ENCODE measurements at regions not wholly inside any gene's neighbourhood (a gene's known extent, or its start where the extent isn't known, plus 50 kb on each side); places are given as distances from the start of the nearest gene placed in this dataset.
"Not testable (repeated sequence)": the region's sequence is repeated elsewhere in the genome, so short reads cannot be mapped to it uniquely, and the experiment has no call there.

- TF ChIP-seq, protein P1, sequence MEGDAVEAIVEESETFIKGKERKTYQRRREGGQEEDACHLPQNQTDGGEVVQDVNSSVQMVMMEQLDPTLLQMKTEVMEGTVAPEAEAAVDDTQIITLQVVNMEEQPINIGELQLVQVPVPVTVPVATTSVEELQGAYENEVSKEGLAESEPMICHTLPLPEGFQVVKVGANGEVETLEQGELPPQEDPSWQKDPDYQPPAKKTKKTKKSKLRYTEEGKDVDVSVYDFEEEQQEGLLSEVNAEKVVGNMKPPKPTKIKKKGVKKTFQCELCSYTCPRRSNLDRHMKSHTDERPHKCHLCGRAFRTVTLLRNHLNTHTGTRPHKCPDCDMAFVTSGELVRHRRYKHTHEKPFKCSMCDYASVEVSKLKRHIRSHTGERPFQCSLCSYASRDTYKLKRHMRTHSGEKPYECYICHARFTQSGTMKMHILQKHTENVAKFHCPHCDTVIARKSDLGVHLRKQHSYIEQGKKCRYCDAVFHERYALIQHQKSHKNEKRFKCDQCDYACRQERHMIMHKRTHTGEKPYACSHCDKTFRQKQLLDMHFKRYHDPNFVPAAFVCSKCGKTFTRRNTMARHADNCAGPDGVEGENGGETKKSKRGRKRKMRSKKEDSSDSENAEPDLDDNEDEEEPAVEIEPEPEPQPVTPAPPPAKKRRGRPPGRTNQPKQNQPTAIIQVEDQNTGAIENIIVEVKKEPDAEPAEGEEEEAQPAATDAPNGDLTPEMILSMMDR (conservative IDR thresholded peaks at IDR 0.05; ENCODE audit: low read depth, low read length) = no peak
- no peak for TF ChIP-seq EZH2 (IDR thresholded peaks at IDR 0.05; ENCODE audit: borderline replicate concordance, low read depth, low read length, poor library complexity, severe bottlenecking)
- Histone ChIP-seq H3K36me3 (ENCODE audit: insufficient read depth, low read length, poor library complexity, severe bottlenecking) (no peaks in the 10 kb centered on the region), H3K9me3 (ENCODE audit: low read depth, low read length, poor library complexity, severe bottlenecking) (no peaks in the 10 kb centered on the region), H3K27me3 (replicated peaks; ENCODE audit: insufficient read depth, low read depth, low read length, poor library complexity) (no peaks in the 10 kb centered on the region), H3K4me3 (ENCODE audit: low read depth, low read length, poor library complexity, severe bottlenecking) (no peak overlapping the region), H3K4me1 (ENCODE audit: insufficient read depth, low read length, poor library complexity, severe bottlenecking) (no peaks in the 10 kb centered on the region), H3K27ac (ENCODE audit: low read depth, low read length, poor library complexity, severe bottlenecking) (no peak overlapping the region)
- intact Hi-C loops (cut with micrococcal nuclease; ENCODE audit: unreplicated experiment) = no loop called here
- POLR2A ChIA-PET (ENCODE audit: low non-redundant PET) = no interaction called here
- CTCF ChIA-PET = no interaction called here
- DNase-seq (ENCODE audit: low spot score) = no peak
- no TSS peak for BruUV-seq (replicated peaks)
Measured at GRCh38 chr4:151489462-151490203, 80.7 kb downstream of the FHIP1A start.

DNA sequence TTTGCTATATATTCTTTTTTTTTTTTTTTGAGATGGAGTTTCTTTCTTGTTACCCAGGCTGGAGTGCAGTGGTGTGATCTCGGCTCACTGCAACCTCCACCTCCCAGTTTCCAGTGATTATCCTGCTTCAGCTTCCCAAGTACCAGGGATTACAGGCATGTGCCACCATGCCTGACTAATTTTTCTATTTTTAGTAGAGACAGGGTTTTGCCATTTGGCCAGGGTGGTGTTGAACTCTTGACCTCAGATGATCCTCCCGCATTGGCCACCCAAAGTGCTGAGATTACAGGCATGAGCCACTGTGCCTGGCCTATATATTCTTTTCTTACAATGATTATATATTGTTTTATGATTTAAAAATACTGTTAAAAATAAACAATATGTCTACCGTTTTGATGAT lies 86.6 kb downstream of the FHIP1A start:
- DNase-seq (ENCODE audit: low spot score); H3K27me3 ChIP-seq (replicated peaks; ENCODE audit: insufficient read depth, low read depth, low read length, poor library complexity); CTCF ChIA-PET; H3K4me3 ChIP-seq (ENCODE audit: low read depth, low read length, poor library complexity, severe bottlenecking); H3K4me1 ChIP-seq (ENCODE audit: insufficient read depth, low read length, poor library complexity, severe bottlenecking); H3K27ac ChIP-seq (ENCODE audit: low read depth, low read length, poor library complexity, severe bottlenecking); intact Hi-C loops (cut with micrococcal nuclease; ENCODE audit: unreplicated experiment); H3K36me3 ChIP-seq (ENCODE audit: insufficient read depth, low read length, poor library complexity, severe bottlenecking); H3K9me3 ChIP-seq (ENCODE audit: low read depth, low read length, poor library complexity, severe bottlenecking); BruUV-seq (replicated peaks): not testable (repeated sequence)
- POLR2A ChIA-PET (ENCODE audit: low non-redundant PET) = interaction anchor here (0.6 kb wide), 1 partner anchor 44 kb away, joined by 23 read pairs; no protein-coding TSS in a partner anchor

DNA sequence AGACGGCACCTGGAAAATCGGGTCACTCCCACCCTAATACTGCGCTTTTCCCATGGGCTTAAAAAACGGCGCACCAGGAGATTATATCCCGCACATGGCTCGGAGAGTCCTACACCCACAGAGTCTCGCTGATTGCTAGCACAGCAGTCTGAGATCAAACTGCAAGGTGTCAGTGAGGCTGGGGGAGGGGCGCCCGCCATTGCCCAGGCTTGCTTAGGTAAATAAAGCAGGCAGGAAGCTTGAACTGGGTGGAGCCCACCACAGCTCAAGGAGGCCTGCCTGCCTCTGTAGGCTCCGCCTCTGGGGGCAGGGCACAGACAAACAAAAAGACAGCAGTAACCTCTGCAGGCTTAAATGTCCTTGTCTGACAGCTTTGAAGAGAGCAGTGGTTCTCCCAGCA lies 102.6 kb downstream of the FHIP1A start:
- H3K4me1 ChIP-seq (ENCODE audit: insufficient read depth, low read length, poor library complexity, severe bottlenecking); BruUV-seq (replicated peaks); H3K4me3 ChIP-seq (ENCODE audit: low read depth, low read length, poor library complexity, severe bottlenecking); POLR2A ChIA-PET (ENCODE audit: low non-redundant PET); DNase-seq (ENCODE audit: low spot score); H3K27me3 ChIP-seq (replicated peaks; ENCODE audit: insufficient read depth, low read depth, low read length, poor library complexity); H3K27ac ChIP-seq (ENCODE audit: low read depth, low read length, poor library complexity, severe bottlenecking); H3K9me3 ChIP-seq (ENCODE audit: low read depth, low read length, poor library complexity, severe bottlenecking); CTCF ChIA-PET; H3K36me3 ChIP-seq (ENCODE audit: insufficient read depth, low read length, poor library complexity, severe bottlenecking); intact Hi-C loops (cut with micrococcal nuclease; ENCODE audit: unreplicated experiment): not testable (repeated sequence)

DNA sequence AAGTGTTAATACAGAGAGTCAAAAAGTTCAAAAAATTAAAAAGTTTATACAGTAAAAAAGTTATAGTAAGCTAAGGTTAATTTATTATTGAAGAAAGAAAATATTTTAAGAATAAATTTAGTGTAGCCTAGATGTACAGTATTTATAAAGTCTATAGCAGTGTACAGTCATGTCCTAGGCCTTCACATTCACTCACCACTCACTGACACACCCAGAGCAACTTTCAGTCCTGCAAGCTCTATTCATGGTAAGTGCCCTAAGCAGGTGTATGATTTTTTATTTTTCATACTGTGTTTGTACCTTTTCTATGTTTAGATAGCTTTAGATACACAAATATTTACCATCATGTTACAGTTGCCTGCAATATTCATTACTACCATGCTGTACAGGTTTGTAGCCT lies 108.9 kb downstream of the FHIP1A start:
- BruUV-seq (replicated peaks) = no TSS peak
- no peaks in the 10 kb centered on the region for H3K4me1 ChIP-seq (ENCODE audit: insufficient read depth, low read length, poor library complexity, severe bottlenecking)
- no peaks in the 10 kb centered on the region for H3K27me3 ChIP-seq (replicated peaks; ENCODE audit: insufficient read depth, low read depth, low read length, poor library complexity)
- no peaks in the 10 kb centered on the region for H3K9me3 ChIP-seq (ENCODE audit: low read depth, low read length, poor library complexity, severe bottlenecking)
- intact Hi-C loops (cut with micrococcal nuclease; ENCODE audit: unreplicated experiment) = no loop called here
- no peaks in the 10 kb centered on the region for H3K36me3 ChIP-seq (ENCODE audit: insufficient read depth, low read length, poor library complexity, severe bottlenecking)
- DNase-seq (ENCODE audit: low spot score) = no peak
- TF ChIP-seq, protein P1 (conservative IDR thresholded peaks at IDR 0.05; ENCODE audit: low read depth, low read length) = no peak
- no peak for TF ChIP-seq EZH2 (IDR thresholded peaks at IDR 0.05; ENCODE audit: borderline replicate concordance, low read depth, low read length, poor library complexity, severe bottlenecking)
- ChIA-PET CTCF (no interaction called here), POLR2A (ENCODE audit: low non-redundant PET) (no interaction called here)
- H3K27ac ChIP-seq (ENCODE audit: low read depth, low read length, poor library complexity, severe bottlenecking) = no peak overlapping the region
- no peak overlapping the region for H3K4me3 ChIP-seq (ENCODE audit: low read depth, low read length, poor library complexity, severe bottlenecking)

Data from A673 (cell line).